RPMI7951 (cell line): ENCODE measurements at regions not wholly inside any gene's neighbourhood (a gene's known extent, or its start where the extent isn't known, plus 50 kb on each side); places are given as distances from the start of the nearest gene placed in this dataset.

Experiments
- DNase-seq: peaks from one replicate; pipeline ENCODE4 v3.0.0-alpha.2; 2012; ENCODE audit warnings: low read depth

GRCh38 chr7:25314731-25315267 lies 86.5 kb upstream of the NPVF start:
- no peak for DNase-seq

- no peak for DNase-seq
These were observed 88.1 kb upstream of the NPVF start for GRCh38 chr7:25316366-25316765.

- DNase-seq, result no peak
These were observed 89.8 kb upstream of the NPVF start for GRCh38 chr7:25318047-25318446.

- DNase-seq, result no peak
These were observed 91.4 kb upstream of the NPVF start for GRCh38 chr7:25319707-25320106.

- no peak for DNase-seq
These were observed 92.5 kb upstream of the NPVF start for GRCh38 chr7:25320791-25321190.

- DNase-seq, result no peak
These were observed 93.1 kb upstream of the NPVF start for GRCh38 chr7:25321424-25321823.

GRCh38 chr7:25322473-25322872 lies 94.2 kb upstream of the NPVF start:
- no peak for DNase-seq

GRCh38 chr7:25325186-25325757 lies 97.0 kb upstream of the NPVF start:
- no peak for DNase-seq

- no peak for DNase-seq
These were observed 98.3 kb upstream of the NPVF start for GRCh38 chr7:25326501-25327156.

- no peak for DNase-seq
These were observed 101.5 kb upstream of the NPVF start for GRCh38 chr7:25329815-25330214.

GRCh38 chr7:25333296-25333928 lies 105.1 kb upstream of the NPVF start:
- no peak for DNase-seq

- no peak for DNase-seq
These were observed 119.2 kb upstream of the NPVF start for GRCh38 chr7:25347360-25348066.

- DNase-seq, result no peak
These were observed 119.8 kb upstream of the NPVF start for GRCh38 chr7:25348104-25348503.

- no peak for DNase-seq
These were observed 121.2 kb upstream of the NPVF start for GRCh38 chr7:25349283-25350017.

GRCh38 chr7:25350041-25350440 lies 121.8 kb upstream of the NPVF start:
- no peak for DNase-seq

- DNase-seq, result no peak
These were observed 123.5 kb upstream of the NPVF start for GRCh38 chr7:25351761-25352160.

GRCh38 chr7:25353196-25353595 lies 124.9 kb upstream of the NPVF start:
- peak; percentile 6 for DNase-seq

- DNase-seq, result no peak
These were observed 125.4 kb upstream of the NPVF start for GRCh38 chr7:25353732-25354131.

GRCh38 chr7:25356534-25357151 lies 128.4 kb upstream of the NPVF start:
- DNase-seq, result no peak

- DNase-seq, result no peak
These were observed 130.6 kb upstream of the NPVF start for GRCh38 chr7:25358926-25359325.

GRCh38 chr7:25359471-25360059 lies 131.3 kb upstream of the NPVF start:
- peak; percentile 17 for DNase-seq
